CMK (cell line): ENCODE measurements at regions not wholly inside any gene's neighbourhood (a gene's known extent, or its start where the extent isn't known, plus 50 kb on each side); places are given as distances from the start of the nearest gene placed in this dataset.

Experiments
- DNase-seq: peaks from one replicate; pipeline ENCODE4 v3.0.0-alpha.2; 2010; ENCODE audit warnings: low read depth

- DNase-seq = no peak
Observed at GRCh38 chr14:101229666-101230065, 326.1 kb upstream of the RTL1 start.

- DNase-seq = no peak
Observed at GRCh38 chr14:101230161-101230850, 326.8 kb upstream of the RTL1 start.

- DNase-seq = no peak
Observed at GRCh38 chr14:101230851-101231550, 327.5 kb upstream of the RTL1 start.

GRCh38 chr14:101231828-101232227, 328.3 kb upstream of the RTL1 start:
- no peak for DNase-seq

- no peak for DNase-seq
Observed at GRCh38 chr14:101232340-101233020, 328.8 kb upstream of the DIO3 start.

GRCh38 chr14:101233021-101233366, 328.3 kb upstream of the DIO3 start:
- DNase-seq = no peak

- DNase-seq = no peak
Observed at GRCh38 chr14:101233391-101233790, 327.9 kb upstream of the DIO3 start.

- DNase-seq = no peak
Observed at GRCh38 chr14:101233808-101234207, 327.5 kb upstream of the DIO3 start.

GRCh38 chr14:101234244-101234937, 326.9 kb upstream of the DIO3 start:
- DNase-seq = no peak

- no peak for DNase-seq
Observed at GRCh38 chr14:101234999-101235334, 326.3 kb upstream of the DIO3 start.

GRCh38 chr14:101235335-101236103, 325.8 kb upstream of the DIO3 start:
- no peak for DNase-seq

GRCh38 chr14:101236496-101237251, 324.6 kb upstream of the DIO3 start:
- no peak for DNase-seq

GRCh38 chr14:101237252-101237616, 324.1 kb upstream of the DIO3 start:
- DNase-seq = no peak

GRCh38 chr14:101239065-101239464, 322.2 kb upstream of the DIO3 start:
- DNase-seq = no peak

GRCh38 chr14:101241147-101241546, 320.1 kb upstream of the DIO3 start:
- DNase-seq = no peak

- no peak for DNase-seq
Observed at GRCh38 chr14:101241807-101242278, 319.5 kb upstream of the DIO3 start.

- no peak for DNase-seq
Observed at GRCh38 chr14:101242442-101243385, 318.6 kb upstream of the DIO3 start.

- DNase-seq = no peak
Observed at GRCh38 chr14:101243587-101244338, 317.5 kb upstream of the DIO3 start.
